Ishikawa (cell line): ENCODE measurements at regions not wholly inside any gene's neighbourhood (a gene's known extent, or its start where the extent isn't known, plus 50 kb on each side); places are given as distances from the start of the nearest gene placed in this dataset.

Experiments used
- CEBPB ChIP-seq: IDR thresholded peaks from 2 replicates; pipeline ENCODE4 v1.6.1; 2012
- CREB1 ChIP-seq: IDR thresholded peaks from 2 replicates; pipeline ENCODE4 v1.6.1; 2012; ENCODE audit warnings: low read depth
- EGR1 ChIP-seq: IDR thresholded peaks from 2 replicates; pipeline ENCODE4 v1.6.1; 2012
- EP300 ChIP-seq: IDR thresholded peaks from 2 replicates; pipeline ENCODE4 v1.6.1; 2012; ENCODE audit warnings: borderline replicate concordance
- FOXM1 ChIP-seq: IDR thresholded peaks from 2 replicates; pipeline ENCODE4 v1.6.1; 2012; ENCODE audit warnings: low read depth, borderline replicate concordance
- MAX ChIP-seq: IDR thresholded peaks from 2 replicates; pipeline ENCODE4 v1.6.1; 2012
- NFIC ChIP-seq: IDR thresholded peaks from 2 replicates; pipeline ENCODE4 v1.6.1; 2012
- RAD21 ChIP-seq: IDR thresholded peaks from 2 replicates; pipeline ENCODE4 v1.6.1; 2012; ENCODE audit warnings: low read depth
- TAF1 ChIP-seq: IDR thresholded peaks from 2 replicates; pipeline ENCODE4 v1.6.1; 2012; ENCODE audit warnings: low read depth, mild to moderate bottlenecking
- YY1 ChIP-seq: IDR thresholded peaks from 2 replicates; pipeline ENCODE4 v1.6.1; 2012; ENCODE audit warnings: low read depth
- ZBTB7A ChIP-seq: IDR thresholded peaks from 2 replicates; pipeline ENCODE4 v1.6.1; 2012; ENCODE audit warnings: low read depth
- TF ChIP-seq, protein P1 (sequence below): IDR thresholded peaks from 2 replicates; pipeline ENCODE4 v1.6.1; 2012; ENCODE audit warnings: low read depth, mild to moderate bottlenecking

- TF ChIP-seq EGR1, result no peak
- TF ChIP-seq EP300, result no peak
- TF ChIP-seq RAD21, result no peak
- TF ChIP-seq MAX, result no peak
- TF ChIP-seq NFIC, result no peak
- TF ChIP-seq, protein P1, sequence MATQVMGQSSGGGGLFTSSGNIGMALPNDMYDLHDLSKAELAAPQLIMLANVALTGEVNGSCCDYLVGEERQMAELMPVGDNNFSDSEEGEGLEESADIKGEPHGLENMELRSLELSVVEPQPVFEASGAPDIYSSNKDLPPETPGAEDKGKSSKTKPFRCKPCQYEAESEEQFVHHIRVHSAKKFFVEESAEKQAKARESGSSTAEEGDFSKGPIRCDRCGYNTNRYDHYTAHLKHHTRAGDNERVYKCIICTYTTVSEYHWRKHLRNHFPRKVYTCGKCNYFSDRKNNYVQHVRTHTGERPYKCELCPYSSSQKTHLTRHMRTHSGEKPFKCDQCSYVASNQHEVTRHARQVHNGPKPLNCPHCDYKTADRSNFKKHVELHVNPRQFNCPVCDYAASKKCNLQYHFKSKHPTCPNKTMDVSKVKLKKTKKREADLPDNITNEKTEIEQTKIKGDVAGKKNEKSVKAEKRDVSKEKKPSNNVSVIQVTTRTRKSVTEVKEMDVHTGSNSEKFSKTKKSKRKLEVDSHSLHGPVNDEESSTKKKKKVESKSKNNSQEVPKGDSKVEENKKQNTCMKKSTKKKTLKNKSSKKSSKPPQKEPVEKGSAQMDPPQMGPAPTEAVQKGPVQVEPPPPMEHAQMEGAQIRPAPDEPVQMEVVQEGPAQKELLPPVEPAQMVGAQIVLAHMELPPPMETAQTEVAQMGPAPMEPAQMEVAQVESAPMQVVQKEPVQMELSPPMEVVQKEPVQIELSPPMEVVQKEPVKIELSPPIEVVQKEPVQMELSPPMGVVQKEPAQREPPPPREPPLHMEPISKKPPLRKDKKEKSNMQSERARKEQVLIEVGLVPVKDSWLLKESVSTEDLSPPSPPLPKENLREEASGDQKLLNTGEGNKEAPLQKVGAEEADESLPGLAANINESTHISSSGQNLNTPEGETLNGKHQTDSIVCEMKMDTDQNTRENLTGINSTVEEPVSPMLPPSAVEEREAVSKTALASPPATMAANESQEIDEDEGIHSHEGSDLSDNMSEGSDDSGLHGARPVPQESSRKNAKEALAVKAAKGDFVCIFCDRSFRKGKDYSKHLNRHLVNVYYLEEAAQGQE, result no peak
- TF ChIP-seq YY1, result no peak
- TF ChIP-seq ZBTB7A, result no peak
- no peak for TF ChIP-seq CEBPB
- no peak for TF ChIP-seq CREB1
- TF ChIP-seq FOXM1, result no peak
- no peak for TF ChIP-seq TAF1
These were observed 135.1 kb upstream of the SEL1L start for GRCh38 chr14:81668626-81669274.
